GM08714 (cell line): ENCODE measurements at regions not wholly inside any gene's neighbourhood (a gene's known extent, or its start where the extent isn't known, plus 50 kb on each side); places are given as distances from the start of the nearest gene placed in this dataset.
"Not testable (repeated sequence)": the region's sequence is repeated elsewhere in the genome, so short reads cannot be mapped to it uniquely, and the experiment has no call there.

Source experiments
- H3K4me3 ChIP-seq: fragments of 200-500 bp; sonication (Bioruptor generic); 2 replicates; pipeline ENCODE4 v1.5.1; 2014; ENCODE audit warnings: mild to moderate bottlenecking, low read length, inconsistent platforms
- ZNF274 ChIP-seq: IDR thresholded peaks from 2 replicates; pipeline ENCODE4 v1.6.1; 2012; ENCODE audit warnings: mild to moderate bottlenecking, low read depth, low read length

DNA sequence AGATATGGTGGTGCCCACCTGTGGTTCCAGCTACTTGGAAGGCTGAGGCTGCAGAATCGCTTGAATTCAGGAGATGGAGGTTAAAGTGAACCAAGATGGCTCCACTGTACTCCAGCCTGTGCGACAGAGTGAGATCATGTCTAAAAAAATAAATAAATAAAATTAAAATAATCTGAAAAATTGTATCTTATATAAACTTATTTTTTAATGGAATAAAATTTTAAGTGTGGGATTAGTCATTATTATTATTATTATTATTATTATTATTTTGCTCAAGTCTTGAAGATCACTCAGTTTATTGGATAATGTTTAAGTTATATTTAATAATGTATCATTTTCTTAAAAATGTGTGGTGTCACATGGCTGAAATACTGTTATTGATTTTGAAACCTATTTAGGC, 688.0 kb upstream of the COX7C start:
- no peak overlapping the region for H3K4me3 ChIP-seq
- no peak for TF ChIP-seq ZNF274

DNA sequence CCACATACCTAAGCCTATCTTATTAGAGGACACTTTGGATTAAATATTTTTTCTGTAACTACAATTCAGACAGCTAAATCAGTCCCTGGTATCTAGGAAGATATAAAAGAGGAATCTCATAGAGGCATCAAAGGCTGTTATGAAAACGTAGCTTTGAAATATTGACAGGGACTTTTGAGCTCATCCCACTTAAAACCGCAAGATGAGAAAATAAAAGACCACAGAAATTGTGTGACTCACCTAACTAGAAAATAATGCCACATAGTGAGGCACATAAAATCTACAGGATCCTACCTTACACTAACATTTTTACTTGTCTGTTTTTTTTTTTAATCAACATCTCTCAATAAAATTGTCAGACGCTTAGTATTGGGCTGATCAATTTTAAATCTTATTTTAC, 686.5 kb upstream of the COX7C start:
- no peak overlapping the region for H3K4me3 ChIP-seq
- TF ChIP-seq ZNF274: no peak

DNA sequence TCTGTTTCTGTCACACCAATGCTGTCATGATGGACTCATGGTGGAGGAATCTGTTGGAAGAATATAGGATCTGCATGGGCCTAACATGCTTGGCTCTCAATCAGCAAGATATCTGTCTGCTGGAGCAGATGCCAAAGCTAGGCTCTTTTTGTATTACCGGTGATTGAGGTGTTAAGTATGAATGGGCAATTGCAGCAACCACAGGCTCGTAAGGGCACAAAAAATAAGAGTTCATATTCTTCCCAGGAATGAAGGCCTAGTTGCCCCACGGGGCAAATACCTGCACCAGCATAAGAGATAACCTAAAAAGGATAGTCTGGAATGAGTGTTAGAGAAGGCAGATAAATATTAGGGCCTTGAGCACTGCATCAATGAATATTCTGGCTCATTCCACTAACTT, 679.5 kb upstream of the COX7C start:
- no peak for TF ChIP-seq ZNF274
- H3K4me3 ChIP-seq: no peak overlapping the region

DNA sequence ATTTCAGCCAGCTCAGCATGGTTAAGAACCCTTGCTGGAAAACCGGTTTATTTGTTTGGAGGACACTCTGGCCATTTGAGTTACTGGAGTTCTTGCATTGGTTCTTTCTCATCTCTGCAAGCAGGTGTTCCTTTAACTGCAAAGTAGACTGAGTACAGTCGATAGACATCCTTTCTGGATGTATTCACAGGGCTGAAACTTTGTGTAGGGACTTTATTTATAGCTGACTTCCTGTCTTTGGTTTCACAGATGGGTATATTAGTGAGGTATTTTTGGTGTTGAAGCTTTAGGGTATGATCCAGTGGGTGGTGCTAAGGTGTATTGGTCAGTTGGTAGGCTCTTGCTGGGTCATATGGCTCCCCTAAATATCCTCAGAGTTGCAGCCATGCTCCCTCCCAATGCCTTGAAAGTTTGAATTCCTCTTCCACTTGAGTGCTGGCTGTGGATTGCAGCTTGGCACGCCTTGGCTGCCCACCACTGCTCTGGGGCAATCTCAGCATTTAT, 666.0 kb upstream of the COX7C start:
- TF ChIP-seq ZNF274: no peak
- no peak overlapping the region for H3K4me3 ChIP-seq

DNA sequence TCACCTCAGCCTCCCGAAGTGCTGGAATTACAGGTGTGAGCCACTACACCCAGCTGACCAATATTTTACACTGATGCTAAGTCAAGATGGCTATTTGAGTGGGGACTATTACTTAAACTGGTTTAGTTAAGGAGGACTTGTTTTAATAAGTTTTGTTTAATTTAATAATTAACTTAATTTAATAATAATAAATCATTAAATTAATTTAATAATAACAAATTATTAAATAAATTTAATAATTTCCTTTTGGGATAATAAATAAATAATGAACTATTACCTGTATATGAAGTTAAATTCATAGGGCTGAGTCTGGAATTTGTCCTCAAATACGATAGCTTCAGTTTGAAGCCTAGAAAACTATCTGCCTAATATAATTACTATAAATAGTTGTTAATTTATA, 665.1 kb upstream of the COX7C start:
- no peak overlapping the region for H3K4me3 ChIP-seq
- no peak for TF ChIP-seq ZNF274

DNA sequence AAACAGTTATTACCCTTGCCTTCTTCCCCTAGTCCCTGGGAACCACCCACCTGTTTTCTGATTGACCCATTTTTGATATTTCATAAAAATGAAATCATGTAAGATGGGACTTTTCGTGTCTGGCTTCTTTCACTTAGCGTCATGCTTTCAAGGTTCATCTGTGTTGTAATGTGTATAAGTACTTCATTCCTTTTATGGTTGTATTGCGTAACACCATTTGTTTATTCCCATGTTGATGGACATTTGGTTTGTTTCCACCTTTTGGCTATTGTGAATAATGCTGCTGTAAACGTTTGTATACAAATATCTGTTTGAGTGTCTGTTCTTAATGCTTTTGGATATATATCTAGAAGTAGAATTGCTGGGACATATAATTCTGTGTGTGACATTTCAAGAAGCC, 650.1 kb upstream of the COX7C start:
- no peak overlapping the region for H3K4me3 ChIP-seq
- no peak for TF ChIP-seq ZNF274

DNA sequence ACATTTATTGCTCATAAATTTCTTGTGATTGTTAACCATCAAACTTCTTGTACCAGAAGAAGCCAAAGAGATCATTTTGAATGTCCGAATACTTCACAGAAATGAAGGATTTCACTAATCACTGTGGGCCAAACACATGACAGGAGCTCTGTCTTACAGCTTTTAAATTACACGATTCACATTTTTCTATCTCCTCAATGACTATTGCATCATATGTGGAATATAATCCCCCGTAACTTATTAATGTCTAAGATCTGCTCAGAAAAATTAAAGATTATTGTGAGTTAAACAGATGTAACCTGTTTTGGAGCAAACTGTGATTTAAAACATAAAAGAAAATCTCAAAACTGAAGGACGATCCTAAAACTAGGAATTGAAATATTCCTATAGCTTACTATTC, 645.2 kb upstream of the COX7C start:
- no peak overlapping the region for H3K4me3 ChIP-seq
- no peak for TF ChIP-seq ZNF274

DNA sequence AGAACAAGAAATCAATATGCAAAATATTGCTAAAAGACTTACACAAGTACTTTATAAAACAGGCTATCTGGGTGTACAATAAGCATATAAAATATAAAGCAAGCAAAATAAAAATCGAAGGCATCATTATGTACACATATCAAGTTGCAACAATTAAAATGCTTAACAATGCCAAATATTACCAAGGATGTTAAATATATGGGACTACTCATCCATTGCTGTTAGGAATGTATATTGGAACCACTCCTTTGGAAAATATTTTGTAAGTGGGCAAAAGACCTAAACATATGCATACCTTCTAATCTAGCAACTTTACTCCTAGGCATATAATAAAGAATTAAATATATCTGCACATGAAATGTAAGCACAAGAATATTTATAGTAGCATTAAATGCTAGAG, 632.6 kb upstream of the COX7C start:
- no peak overlapping the region for H3K4me3 ChIP-seq
- no peak for TF ChIP-seq ZNF274

DNA sequence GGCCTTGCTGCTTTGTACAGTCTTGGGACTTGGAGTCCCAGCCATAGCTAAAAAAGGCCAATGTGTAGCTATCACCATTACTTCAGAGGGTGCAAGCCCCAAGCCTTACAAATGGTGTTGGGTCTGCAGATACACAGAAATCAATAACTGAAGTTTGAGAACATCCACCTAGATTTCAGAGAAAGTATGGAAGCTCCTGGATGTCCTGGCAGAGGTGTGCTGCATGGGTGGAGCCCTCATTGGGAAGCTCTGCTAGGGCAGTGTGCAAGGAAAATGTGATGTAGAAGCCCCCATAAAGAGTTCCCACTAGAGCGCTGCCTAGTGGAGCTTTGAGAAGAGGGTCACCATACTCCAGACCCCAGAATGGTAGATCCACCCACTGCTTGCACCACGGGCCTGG, 626.7 kb upstream of the COX7C start:
- no peak overlapping the region for H3K4me3 ChIP-seq
- TF ChIP-seq ZNF274: no peak

DNA sequence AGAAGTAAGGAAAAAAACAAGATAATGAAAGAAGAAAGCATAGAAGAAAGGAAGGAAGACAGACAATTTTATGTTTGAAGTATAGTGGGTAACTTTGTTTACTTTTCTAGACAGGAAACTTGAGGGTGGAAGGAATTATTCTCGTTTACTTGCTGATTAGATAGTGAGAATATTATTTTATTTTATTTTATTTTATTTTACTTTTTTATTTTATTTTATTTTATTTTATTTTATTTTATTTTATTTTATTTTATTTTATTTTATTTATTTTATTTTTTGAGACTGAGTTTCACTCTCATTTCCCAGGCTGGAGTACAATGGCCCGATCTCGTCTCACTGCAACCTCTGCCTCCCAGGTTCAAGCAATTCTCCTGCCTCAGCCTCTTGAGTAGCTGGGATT, 623.1 kb upstream of the COX7C start:
- not testable (repeated sequence) for H3K4me3 ChIP-seq

DNA sequence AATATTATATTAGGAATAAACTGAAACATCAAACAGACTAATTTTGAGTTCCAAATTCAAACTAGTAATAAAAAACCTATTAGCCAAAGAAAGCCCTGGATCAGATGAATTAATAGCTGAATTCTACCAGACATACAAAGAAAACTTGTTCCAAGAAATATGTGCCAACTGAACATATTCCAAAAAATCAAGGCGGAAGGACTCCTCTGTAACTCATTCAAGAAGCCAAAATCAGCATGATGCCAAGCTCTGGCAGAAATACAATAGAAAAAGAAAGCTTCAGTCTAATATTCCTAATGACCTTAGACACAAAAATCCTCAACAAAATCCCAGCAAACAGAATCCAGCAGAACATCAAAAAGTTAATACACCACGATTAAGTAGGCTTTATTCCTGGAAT, 619.1 kb upstream of the COX7C start:
- no peak overlapping the region for H3K4me3 ChIP-seq
- no peak for TF ChIP-seq ZNF274

DNA sequence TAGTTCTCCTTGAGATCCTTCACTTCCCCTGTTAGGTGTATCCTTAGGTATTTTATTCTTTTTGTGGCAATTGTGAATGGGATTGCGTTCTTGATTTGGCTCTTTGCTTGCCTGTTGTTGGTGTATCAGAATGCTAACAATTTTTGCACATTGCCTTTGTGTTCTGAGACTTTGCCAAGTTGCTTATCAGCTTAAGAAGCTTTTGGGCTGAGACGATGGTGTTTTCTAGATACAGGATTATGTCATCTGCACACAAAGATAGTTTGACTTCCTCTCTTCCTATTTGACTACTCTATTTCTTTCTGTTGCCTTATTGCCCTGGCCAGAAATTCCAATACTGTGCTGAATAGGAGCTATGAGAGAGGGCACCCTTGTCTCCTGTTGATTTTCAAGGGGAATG, 609.4 kb upstream of the COX7C start:
- no peak overlapping the region for H3K4me3 ChIP-seq
- no peak for TF ChIP-seq ZNF274

DNA sequence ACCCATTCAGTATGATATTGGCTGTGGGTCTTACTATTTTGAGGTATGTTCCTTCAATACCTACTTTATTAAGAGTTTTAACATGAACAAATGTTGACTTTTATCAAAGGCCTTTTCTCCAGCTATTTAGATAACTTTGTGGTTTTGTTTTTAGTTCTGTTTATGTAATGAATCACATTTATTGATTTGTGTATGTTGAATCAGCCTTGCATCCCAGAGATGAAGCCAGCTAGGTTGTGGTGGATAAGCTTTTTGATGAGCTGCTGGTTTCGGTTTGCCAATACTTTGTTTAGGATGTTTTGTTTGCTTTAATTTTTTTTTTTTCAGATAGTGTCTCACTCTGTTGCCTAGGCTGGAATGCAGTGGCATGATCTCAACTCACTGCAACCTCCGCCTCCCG, 609.0 kb upstream of the COX7C start:
- no peak for TF ChIP-seq ZNF274

DNA sequence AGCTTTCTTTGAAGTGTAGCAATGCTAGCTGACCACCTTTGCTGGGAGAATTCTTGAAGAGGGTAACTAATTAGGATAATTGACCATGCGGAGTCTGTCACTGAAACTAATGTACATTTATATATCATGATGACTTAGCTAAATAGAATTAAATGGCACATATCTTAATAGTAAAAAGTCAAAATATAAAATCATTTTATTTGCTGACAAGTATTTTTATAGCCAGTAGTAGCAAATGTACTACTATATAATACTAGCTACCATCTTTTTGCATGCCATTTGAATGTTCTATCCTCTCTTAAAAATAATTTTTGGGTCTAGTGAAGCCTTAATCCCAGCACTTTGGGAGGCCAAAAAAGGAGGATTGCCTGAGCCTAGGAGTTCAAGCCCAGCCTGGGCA, 605.8 kb upstream of the COX7C start:
- TF ChIP-seq ZNF274: no peak

More for the DNA sequence above, 609.0 kb upstream of the COX7C start:
- H3K4me3 ChIP-seq: no peak overlapping the region

DNA sequence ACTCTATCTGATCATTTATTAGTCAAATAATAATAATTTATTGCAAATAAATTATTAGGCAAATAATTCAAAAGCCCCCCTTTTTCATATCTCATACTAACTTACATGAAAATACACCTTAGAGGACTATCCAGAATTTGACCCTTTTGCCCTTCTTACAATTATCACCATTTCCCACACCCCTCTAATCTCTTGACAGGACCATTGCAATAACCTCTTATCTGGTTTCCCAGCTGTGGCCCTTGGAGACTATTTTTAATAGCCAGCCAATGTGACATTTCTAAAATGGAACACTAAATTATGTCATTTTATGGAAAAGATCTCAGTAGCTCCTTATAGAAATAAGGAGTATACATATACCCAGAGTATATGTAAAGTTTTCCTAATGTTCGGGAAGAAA, 588.4 kb upstream of the COX7C start:
- TF ChIP-seq ZNF274: no peak
- H3K4me3 ChIP-seq: no peak overlapping the region

More for the DNA sequence above, 605.8 kb upstream of the COX7C start:
- H3K4me3 ChIP-seq: no peak overlapping the region

DNA sequence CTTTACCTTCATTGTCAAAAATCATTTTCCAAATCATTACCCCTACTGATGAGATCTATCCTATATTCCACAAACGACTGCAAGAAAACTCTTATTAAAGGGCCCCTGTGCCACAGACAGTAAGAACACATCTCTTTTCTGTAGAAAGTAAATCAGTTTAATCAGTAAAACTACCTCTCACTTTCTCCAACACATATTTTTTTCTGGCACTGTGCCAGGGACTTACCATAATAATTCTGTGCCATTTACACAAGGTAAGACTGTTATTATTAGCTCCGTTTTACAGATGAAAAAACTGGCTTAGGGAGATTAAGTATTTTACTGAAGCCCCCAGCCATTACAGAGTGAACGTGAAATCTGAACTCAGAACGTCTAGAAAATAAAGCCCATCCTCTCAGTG, 587.0 kb upstream of the COX7C start:
- no peak for TF ChIP-seq ZNF274
- H3K4me3 ChIP-seq: no peak overlapping the region

DNA sequence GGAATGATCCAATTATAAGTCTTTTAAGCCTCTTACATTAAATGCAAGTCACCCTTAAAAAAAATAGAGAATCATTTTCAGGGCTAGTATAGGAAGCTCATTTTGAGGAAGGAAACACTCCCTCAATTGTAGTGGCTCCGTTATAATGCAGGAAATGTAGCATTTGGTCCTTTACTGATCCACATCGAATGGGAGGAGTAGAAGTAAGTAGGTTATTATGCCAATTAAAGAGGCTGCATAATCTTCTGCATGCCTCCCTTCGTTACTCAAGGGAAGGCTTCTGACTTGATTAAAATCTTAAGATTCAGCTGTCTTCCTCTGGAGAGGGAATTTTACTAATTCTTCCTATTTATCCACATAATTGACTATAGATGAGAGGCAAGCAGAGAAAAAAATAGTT, 579.2 kb upstream of the COX7C start:
- no peak overlapping the region for H3K4me3 ChIP-seq
- no peak for TF ChIP-seq ZNF274
